Right atrium auricular region (tissue), 2 donors: ENCODE measurements at regions not wholly inside any gene's neighbourhood (a gene's known extent, or its start where the extent isn't known, plus 50 kb on each side); places are given as distances from the start of the nearest gene placed in this dataset.

ENCODE experiments used
- DNase-seq: peaks from one replicate; pipeline ENCODE4 v3.0.0-alpha.2; 2019; ENCODE audit warnings: low spot score
- H3K27ac ChIP-seq, 2 donors: fragments of 200-600 bp; sonication (generic); 1 replicate in 1 of 2; 2 replicates in 1 of 2; pipeline ENCODE4 v1.5.1; 2016 to 2019
- H3K27me3 ChIP-seq, 2 donors: fragments of 200-600 bp; sonication (generic); one replicate each; pipeline versions ENCODE4 v1.5.1 to v1.6.0; 2017 to 2019
- H3K36me3 ChIP-seq: fragments of 200-600 bp; sonication (generic); one replicate; pipeline ENCODE4 v1.5.1; 2016
- H3K4me1 ChIP-seq, 2 donors: fragments of 200-600 bp; sonication (generic); one replicate each; pipeline versions ENCODE4 v1.5.1 to v1.6.0; 2017 to 2019
- H3K4me3 ChIP-seq, 2 donors: fragments of 200-600 bp; sonication (generic); 1 replicate in 1 of 2; 2 replicates in 1 of 2; pipeline ENCODE4 v1.5.1; 2017 to 2019; ENCODE audit warnings: mild to moderate bottlenecking in 1 of 2, moderate library complexity in 1 of 2
- H3K9me3 ChIP-seq, 2 donors: fragments of 200-600 bp; sonication (generic); one replicate each; pipeline ENCODE4 v1.5.1; 2019
- CTCF ChIP-seq, 2 donors: fragments of 200-600 bp; sonication (generic); IDR thresholded peaks; one replicate each; pipeline ENCODE4 v1.5.1; 2019; ENCODE audit warnings: antibody characterized with exemption in 2 of 2

DNA sequence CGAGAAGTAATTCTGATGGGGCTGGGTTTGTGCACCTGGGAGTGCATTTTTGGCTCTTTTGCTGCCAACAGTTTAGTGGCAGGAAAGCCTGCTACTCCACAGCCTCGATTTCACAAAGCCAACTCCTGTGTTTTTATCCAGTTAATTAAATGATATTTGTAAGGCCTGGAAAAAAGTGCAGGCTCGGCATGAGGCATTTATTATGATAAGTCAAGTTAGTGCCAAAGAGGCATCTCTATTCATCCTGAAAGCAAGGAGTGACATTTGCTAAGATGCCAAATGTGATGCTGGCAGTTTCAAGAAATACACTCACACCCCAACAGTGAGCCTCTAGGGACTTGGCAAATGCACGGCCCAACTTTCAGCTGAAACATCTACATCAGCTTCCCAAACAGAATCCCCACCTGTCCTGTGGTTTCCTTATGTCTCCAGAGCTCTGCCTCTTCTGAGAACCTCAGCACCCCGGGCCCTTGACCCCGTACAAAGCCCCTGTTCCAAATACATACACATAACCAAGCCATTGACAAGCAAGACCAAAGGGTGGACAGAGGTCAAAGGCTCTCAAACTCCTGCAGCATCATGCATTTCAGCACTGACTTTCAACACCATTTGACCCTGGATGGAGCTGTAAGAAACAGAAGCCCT, 955.1 kb upstream of the TMEM132C start:
- TF ChIP-seq CTCF (IDR thresholded peaks at IDR 0.05), result no peak
- Histone ChIP-seq H3K4me1 (no peaks in the 10 kb centered on the region), H3K4me3 (no peak overlapping the region), H3K36me3 (no peaks in the 10 kb centered on the region), H3K9me3 (no peaks in the 10 kb centered on the region), H3K27me3 (no peaks in the 10 kb centered on the region), H3K27ac (no peak overlapping the region)
- DNase-seq, result no peak

- TF ChIP-seq CTCF (IDR thresholded peaks at IDR 0.05), result no peak
- Histone ChIP-seq H3K4me3 (no peak overlapping the region), H3K27ac (no peak overlapping the region), H3K27me3 (no peaks in the 10 kb centered on the region), H3K4me1 (no peaks in the 10 kb centered on the region), H3K9me3 (no peaks in the 10 kb centered on the region), H3K36me3 (no peaks in the 10 kb centered on the region)
- DNase-seq, result no peak
Measured at GRCh38 chr12:127324681-127325080, 942.3 kb upstream of the TMEM132C start.

DNA sequence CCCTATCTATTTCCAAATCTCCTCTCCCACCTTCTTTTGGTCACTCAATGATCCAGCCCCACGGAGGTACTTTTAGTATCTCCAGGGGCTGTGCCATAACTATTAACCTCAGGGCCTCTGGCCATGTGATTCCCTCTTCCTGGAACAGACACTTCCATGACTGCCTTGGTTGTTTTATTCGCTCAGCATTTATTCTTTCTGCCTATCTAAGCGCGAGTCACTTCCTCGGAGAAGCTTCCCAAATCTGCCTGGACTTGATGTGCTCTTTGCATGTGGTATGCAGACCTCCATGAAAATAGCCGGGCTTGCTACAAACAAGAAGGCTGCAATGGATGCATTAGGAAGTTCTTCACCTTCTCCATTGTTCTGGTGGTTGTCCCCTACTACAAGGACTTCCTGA, 939.0 kb upstream of the TMEM132C start:
- TF ChIP-seq CTCF (IDR thresholded peaks at IDR 0.05), result no peak
- Histone ChIP-seq H3K4me3 (no peak overlapping the region), H3K9me3 (no peaks in the 10 kb centered on the region), H3K27me3 (no peaks in the 10 kb centered on the region), H3K4me1 (no peaks in the 10 kb centered on the region), H3K36me3 (no peaks in the 10 kb centered on the region), H3K27ac (no peak overlapping the region)
- DNase-seq, result no peak

DNA sequence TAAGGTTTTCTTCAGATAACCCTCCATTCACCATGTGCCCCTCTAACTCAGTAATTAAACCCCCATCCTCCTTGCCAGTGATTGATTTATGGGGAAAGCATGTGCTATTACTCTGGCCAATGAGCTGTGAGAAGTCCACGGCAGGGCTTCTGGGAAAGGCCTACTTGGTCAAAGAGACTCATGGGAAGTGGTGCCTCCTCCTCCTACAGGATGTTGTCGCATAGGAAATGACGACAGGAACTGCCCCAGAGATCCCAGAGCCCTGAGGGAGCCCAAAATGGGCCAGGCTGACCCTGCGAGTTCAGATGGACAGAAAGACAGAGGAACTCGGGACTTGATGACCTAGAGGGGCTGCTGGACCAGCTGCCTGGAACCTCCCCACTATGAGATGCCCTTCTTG, 938.1 kb upstream of the TMEM132C start:
- DNase-seq, result no peak
- no peaks in the 10 kb centered on the region for H3K36me3 ChIP-seq

DNA sequence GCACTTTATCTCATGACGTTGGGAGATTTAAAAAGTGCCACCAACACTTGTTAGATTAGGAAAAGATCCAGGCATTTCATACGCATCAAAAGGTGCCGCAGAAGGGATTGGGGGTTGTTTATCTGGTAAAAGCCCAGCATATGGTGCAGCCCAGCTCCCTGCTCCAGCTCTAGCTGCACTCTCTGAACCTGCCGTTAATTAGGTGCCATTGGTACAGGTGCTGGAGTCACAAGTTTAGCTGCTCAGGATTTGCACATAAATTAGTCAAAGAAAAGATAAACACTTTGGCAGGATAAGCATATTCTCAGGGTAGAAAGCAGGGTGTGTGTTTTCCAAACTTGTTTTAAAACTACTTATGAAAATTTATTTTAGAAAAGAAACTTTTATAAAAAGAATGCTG, 932.6 kb upstream of the TMEM132C start:
- TF ChIP-seq CTCF (IDR thresholded peaks at IDR 0.05), result no peak
- no peak overlapping the region for H3K4me3 ChIP-seq
- no peaks in the 10 kb centered on the region for H3K4me1 ChIP-seq
- no peaks in the 10 kb centered on the region for H3K9me3 ChIP-seq
- no peaks in the 10 kb centered on the region for H3K27me3 ChIP-seq
- no peak overlapping the region for H3K27ac ChIP-seq
- H3K36me3 ChIP-seq, result no peaks in the 10 kb centered on the region
- no peak for DNase-seq

More for the DNA sequence above, 938.1 kb upstream of the TMEM132C start:
- no peak for TF ChIP-seq CTCF (IDR thresholded peaks at IDR 0.05)
- H3K4me1 ChIP-seq, result no peaks in the 10 kb centered on the region
- no peak overlapping the region for H3K4me3 ChIP-seq
- no peak overlapping the region for H3K27ac ChIP-seq
- H3K9me3 ChIP-seq, result no peaks in the 10 kb centered on the region
- H3K27me3 ChIP-seq, result no peaks in the 10 kb centered on the region
